Suprapubic skin (tissue), 3 donors: ENCODE measurements at regions not wholly inside any gene's neighbourhood (a gene's known extent, or its start where the extent isn't known, plus 50 kb on each side); places are given as distances from the start of the nearest gene placed in this dataset.

Experiments used
- CTCF ChIP-seq, 2 donors: fragments of 200-600 bp in 1 of 2; fragments of 450-650 bp in 1 of 2; sonication (generic) in 1 of 2; IDR thresholded peaks; one replicate each; pipeline ENCODE4 v1.5.1; 2016 to 2019; ENCODE audit warnings: antibody characterized with exemption in 2 of 2, mild to moderate bottlenecking in 1 of 2, moderate library complexity in 1 of 2
- POLR2A ChIP-seq, 2 donors: fragments of 450-650 bp; IDR thresholded peaks; one replicate each; pipeline ENCODE4 v1.6.1; 2017; ENCODE audit warnings: antibody characterized with exemption in 2 of 2, mild to moderate bottlenecking in 2 of 2, moderate library complexity in 2 of 2

- TF ChIP-seq POLR2A (IDR thresholded peaks at IDR 0.05) (no peak), CTCF (IDR thresholded peaks at IDR 0.05) (no peak)
These were observed 161.7 kb downstream of the KLF12 start for GRCh38 chr13:73972545-73972944.
